Forelimb muscle (tissue), 1 donor: ENCODE measurements at regions not wholly inside any gene's neighbourhood (a gene's known extent, or its start where the extent isn't known, plus 50 kb on each side); places are given as distances from the start of the nearest gene placed in this dataset.
"Not testable (repeated sequence)": the region's sequence is repeated elsewhere in the genome, so short reads cannot be mapped to it uniquely, and the experiment has no call there.

ENCODE experiments used
- DNase-seq: peaks from one replicate; pipeline ENCODE4 v3.0.0-alpha.2; 2013; ENCODE audit warnings: low read depth

GRCh38 chr4:137394018-137394417 is 138.3 kb downstream of the PCDH18 start:
- DNase-seq, result no peak

DNA sequence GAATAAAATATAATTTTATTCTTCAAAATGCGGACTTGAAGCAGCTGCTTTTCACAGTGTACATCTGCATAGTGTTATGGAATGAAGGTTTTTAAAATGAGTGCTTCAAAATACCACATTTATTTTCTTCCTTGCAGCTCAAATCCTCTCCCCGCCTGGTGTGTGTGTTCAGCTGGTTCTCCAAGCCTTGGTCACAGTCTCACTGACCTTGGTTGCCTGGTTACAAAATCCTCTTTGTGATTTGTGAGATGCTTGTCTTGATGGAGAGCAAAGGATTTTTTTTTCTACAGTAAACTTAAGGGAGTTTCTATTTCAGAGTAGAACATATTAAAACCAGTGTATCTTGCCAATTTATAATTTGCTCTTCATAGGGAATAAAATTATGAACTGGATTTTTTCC is 139.2 kb downstream of the PCDH18 start:
- DNase-seq, result peak; percentile 82

DNA sequence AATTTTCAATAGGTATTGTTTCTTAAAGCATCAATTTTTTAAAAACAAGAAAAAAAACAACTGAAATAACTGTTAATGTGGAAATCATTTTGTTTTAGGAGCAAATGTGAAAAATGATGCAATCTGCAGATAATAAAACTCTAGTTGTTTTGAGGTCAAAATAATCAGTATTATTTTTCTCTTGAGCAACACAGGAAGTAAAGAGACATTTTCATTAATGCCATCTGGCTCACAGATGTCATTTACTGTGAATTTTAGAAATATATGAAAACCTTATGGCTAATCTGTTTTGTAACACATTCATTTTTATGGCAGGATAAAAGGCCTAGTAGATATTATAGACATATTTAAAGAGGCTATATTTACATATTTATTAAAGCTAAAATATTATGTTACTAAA is 141.6 kb downstream of the PCDH18 start:
- DNase-seq, result no peak

- DNase-seq, result no peak
Observed at GRCh38 chr4:137389911-137390520, 142.3 kb downstream of the PCDH18 start.

GRCh38 chr4:137387924-137388323 is 144.4 kb downstream of the PCDH18 start:
- no peak for DNase-seq

DNA sequence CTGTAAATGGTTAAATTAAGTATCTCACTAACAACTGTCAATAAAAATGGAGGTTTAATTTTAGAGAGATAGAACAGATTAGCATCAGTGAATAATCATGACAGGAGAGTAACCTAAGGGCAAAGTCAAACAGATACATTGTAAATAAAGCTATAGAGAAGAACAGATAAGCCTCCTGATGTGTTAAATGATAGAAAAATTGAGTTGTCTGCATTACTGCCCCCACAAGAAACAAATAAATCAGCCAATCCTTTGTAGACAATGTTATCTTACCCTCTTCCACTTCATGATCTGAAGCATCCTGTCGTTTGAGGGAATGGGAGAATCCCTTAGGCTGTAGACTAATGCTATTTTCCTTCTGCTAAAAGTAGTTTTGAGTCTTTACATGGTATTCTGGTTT is 147.8 kb downstream of the PCDH18 start:
- DNase-seq, result no peak

DNA sequence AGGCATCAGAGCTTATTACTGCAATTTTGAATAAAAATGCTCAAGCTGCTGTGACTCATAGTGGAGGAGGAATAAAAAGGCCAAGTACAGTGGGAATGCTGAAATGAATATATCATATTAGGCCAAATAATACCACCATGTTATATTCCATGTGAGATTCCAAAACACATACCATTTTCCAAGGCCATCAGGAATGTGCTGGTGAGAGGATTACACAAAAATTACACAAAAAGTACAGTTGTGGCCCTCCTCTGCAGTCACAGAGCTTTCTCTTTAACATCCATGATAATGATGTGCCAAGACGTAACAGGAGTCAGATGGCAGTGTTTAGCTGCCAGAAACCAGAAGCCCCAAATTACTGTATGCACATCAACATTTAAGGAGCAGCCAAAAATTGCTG is 153.5 kb downstream of the PCDH18 start:
- DNase-seq, result no peak

- no peak for DNase-seq
Observed at GRCh38 chr4:137378393-137378792, 153.9 kb downstream of the PCDH18 start.

DNA sequence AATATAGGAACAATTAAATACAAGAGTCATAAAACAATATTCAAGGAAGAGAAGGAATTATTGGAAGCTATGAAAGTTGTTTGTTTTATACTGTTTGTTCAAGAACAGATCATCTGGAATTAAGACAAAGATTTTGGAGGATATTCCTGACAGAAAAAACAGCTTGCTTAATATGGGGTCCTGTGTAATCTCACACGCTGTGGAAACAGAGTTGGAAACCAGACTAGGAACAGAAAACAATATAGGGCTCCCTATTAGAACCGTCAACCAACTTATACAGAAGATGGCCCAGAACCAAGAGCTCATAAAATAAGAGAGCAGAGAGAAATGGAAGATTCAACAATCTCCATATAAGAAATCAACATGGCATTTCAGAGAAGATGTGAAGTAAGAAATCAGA is 156.0 kb downstream of the PCDH18 start:
- DNase-seq, result no peak

GRCh38 chr4:137375111-137375850 is 157.0 kb downstream of the PCDH18 start:
- DNase-seq, result no peak

DNA sequence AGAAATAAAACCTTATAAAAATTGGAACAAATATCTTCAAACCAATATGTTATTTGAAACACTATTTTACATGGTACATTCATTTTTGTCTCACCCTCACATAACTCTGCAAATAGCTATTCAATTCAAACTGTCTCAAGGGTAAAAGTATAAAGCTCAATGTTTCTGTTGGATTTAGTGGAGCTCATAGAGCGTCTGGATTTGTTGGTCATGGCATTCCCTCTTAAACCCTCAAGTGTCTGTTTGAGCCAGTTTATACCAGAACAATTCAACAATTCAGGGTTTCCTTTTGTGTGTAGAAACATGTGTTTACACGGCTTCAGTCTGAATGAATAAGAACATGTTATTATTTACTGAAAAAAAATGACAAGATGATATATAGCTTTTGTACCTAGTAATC is 161.6 kb downstream of the PCDH18 start:
- DNase-seq, result no peak

DNA sequence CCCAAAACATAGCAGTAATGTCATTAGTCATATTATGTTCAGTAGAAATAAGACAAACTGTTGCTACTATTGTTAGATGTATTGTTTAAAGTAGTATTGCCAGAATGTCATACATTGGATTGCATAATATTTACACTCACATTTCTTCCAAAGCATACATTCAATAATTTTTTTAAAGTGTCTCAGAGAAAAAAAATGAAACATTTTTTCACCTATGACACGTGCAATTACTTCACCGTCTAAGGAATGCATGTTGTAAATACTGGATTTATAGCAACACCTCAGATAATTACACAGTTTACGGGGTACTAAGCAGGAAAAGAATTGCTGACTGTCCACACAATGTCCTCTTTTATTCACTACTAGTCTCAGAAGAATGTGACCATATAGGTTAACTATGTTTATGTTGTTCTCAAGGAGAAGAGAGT is 162.1 kb downstream of the PCDH18 start:
- DNase-seq, result no peak

- no peak for DNase-seq
Observed at GRCh38 chr4:137367620-137368019, 164.7 kb downstream of the PCDH18 start.

DNA sequence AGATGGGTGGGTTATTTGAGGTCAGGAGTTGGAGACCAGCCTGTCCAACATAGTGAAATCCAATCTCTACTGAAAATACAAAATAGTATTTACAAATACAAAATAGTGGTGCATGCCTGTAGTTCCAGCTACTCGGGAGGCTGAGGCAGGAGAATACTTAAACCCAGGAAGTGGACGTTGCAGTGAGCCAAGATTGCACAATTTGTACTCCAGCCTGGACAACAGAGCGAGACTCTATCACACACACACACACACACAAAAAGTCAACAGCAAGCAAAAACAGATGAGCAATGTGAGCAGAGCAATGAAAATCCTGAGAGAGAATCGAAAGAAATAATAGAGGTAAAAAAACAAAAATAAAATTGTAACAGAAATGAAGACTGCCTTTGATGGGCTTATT is 168.8 kb downstream of the PCDH18 start:
- DNase-seq, result no peak

DNA sequence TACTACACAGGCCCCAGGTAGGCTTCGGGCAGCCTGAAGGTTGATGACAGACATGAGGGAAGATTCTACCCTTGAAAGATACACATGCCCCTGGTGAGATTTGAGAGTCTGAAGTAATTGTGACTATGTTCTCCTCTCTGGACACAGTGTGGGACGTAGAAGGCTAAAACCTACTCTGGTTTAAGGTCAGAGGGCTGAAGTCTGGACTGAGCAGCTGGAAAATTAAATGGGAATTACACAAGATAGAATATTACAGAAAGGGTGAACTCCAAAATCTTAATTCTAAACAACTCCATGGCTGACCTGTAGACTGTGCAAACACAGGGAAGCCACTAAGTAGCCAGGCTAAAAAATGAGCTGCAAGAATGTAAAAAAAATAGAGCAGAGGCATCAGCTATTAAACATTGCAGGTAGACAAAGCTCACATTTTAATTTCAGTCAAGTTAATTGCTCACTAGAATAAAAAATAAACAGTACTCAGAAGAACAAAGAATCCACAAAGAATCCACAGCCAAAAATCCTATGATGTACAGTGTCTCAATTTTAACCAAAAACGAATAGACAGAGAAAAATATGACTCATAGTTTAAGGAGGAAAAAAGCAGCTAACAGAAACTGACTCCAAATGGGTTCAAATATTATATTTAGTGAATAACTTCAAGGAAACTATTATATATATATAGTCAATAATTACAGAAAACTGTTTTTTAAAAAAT is 170.4 kb downstream of the PCDH18 start:
- no peak for DNase-seq

GRCh38 chr4:137360761-137361160 is 171.5 kb downstream of the PCDH18 start:
- DNase-seq, result no peak

GRCh38 chr4:137359691-137360315 is 172.5 kb downstream of the PCDH18 start:
- DNase-seq, result peak; percentile 14

DNA sequence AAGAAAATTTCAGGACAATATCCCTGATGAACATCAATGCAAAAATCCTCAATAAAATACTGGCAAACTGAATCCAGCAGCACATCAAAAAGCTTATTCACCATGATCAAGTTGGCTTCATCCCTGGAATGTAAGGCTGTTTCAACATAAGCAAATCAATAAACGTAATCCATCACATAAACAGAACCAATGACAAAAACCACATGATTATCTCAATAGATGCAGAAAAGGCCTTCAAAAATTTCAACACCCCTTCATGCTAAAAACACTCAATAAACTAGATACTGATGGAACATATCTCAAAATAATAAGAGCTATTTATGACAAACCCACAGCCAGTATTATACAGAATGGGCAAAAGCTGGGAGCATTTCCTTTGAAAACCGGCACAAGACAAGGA is 177.7 kb downstream of the PCDH18 start:
- DNase-seq, result not testable (repeated sequence)

DNA sequence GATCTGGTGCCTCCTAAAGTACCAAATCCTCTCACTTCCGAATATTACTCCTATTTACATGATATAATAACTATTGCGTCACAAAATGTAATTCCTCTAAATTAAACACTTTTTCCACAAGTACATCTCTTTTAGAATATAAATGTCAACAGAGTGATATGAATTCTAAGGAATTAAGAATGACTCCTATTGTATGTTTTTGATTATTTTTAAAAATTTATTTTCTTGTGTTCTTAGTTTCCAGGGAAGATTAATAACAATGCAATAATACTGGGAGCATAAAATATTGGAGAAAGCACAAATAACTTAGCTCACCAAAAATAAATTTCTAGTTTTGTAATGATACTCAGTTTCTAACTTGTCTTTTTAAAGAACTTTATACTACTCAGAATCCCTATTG is 184.9 kb downstream of the PCDH18 start:
- DNase-seq, result peak; percentile 14

- peak; percentile 39 for DNase-seq
Observed at GRCh38 chr4:137345597-137345996, 186.7 kb downstream of the PCDH18 start.

- DNase-seq, result no peak
Observed at GRCh38 chr4:137343221-137343620, 189.1 kb downstream of the PCDH18 start.

GRCh38 chr4:137333031-137333430 is 199.3 kb downstream of the PCDH18 start:
- DNase-seq, result no peak

DNA sequence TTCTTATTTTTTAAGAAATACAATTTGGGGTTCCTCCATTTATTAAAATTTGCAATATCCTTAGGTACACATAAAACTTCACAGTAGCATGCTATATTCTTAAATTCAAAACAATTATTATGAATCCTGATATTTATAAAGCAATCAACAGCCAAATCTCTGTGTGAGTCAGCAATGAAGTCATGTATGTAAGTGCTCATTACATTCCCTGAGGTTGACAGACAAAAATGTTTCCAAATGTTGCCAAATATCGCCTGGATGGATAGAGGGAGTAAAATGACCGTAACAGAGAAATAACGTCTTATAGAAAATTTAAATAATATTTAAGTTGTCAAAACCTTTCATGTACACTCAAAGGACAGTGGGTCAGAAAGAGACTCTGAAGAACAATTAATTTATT is 220.0 kb downstream of the PCDH18 start:
- DNase-seq, result no peak
